ENCODE measurements at regions not wholly inside any gene's neighbourhood (a gene's known extent, or its start where the extent isn't known, plus 50 kb on each side); places are given as distances from the start of the nearest gene placed in this dataset.

DNA sequence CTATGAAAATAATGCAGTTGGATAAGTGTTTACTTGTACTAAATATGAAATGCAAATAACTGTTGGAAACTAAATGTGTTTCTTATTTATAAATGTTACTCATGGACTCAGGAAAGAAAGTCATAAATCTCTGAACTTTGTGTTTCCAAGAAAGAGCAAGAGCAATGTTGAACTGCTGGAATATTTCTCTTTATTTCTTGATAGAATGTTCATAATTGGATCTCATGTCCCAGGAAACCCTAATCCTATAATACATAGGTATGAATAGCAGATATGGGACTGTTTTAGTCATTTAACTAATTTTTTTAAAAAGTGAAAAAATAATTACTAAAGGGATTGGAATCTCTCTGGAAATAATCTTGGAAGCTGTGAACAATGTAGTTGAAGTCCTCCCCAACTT is 245.0 kb upstream of the ACTBL2 start:
- no peak for ATAC-seq (ENCODE audit: low FRiP score in 2 of 2)

GRCh38 chr5:57725658-57726504 is 243.3 kb upstream of the ACTBL2 start:
- Histone ChIP-seq H3K4me1 (no peaks in the 10 kb centered on the region), H3K36me3 (no peaks in the 10 kb centered on the region), H3K27ac (no peak overlapping the region), H3K4me3 (no peak overlapping the region), H3K27me3 (no peaks in the 10 kb centered on the region), H3K9me3 (peaks cover 0 to 4% (median 0%) of the 10 kb centered on the region in 4 donors)
- 75 to 83% methylated on average over 7 of the region's 7 CpGs for WGBS, 2 donors
- DNase-seq (no peak), ATAC-seq (ENCODE audit: low FRiP score in 2 of 2) (no peak)
- TF ChIP-seq POLR2A (IDR thresholded peaks at IDR 0.05): no peak
- TF ChIP-seq POLR2AphosphoS5 (IDR thresholded peaks at IDR 0.05): no peak
- no peak for TF ChIP-seq EP300 (IDR thresholded peaks at IDR 0.05)
- TF ChIP-seq, protein P1, sequence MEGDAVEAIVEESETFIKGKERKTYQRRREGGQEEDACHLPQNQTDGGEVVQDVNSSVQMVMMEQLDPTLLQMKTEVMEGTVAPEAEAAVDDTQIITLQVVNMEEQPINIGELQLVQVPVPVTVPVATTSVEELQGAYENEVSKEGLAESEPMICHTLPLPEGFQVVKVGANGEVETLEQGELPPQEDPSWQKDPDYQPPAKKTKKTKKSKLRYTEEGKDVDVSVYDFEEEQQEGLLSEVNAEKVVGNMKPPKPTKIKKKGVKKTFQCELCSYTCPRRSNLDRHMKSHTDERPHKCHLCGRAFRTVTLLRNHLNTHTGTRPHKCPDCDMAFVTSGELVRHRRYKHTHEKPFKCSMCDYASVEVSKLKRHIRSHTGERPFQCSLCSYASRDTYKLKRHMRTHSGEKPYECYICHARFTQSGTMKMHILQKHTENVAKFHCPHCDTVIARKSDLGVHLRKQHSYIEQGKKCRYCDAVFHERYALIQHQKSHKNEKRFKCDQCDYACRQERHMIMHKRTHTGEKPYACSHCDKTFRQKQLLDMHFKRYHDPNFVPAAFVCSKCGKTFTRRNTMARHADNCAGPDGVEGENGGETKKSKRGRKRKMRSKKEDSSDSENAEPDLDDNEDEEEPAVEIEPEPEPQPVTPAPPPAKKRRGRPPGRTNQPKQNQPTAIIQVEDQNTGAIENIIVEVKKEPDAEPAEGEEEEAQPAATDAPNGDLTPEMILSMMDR (IDR thresholded peaks at IDR 0.05): no peak

More for the DNA sequence above, 245.0 kb upstream of the ACTBL2 start:
- H3K4me1 ChIP-seq: no peaks in the 10 kb centered on the region
- no peaks in the 10 kb centered on the region for H3K36me3 ChIP-seq
- no peaks in the 10 kb centered on the region for H3K27me3 ChIP-seq
- DNase-seq: no peak
- TF ChIP-seq, protein P1 (IDR thresholded peaks at IDR 0.05): no peak
- TF ChIP-seq EP300 (IDR thresholded peaks at IDR 0.05) (no peak), POLR2AphosphoS5 (IDR thresholded peaks at IDR 0.05) (no peak), POLR2A (IDR thresholded peaks at IDR 0.05) (no peak)
- no peak overlapping the region for H3K4me3 ChIP-seq
- H3K27ac ChIP-seq: no peak overlapping the region
- peaks cover 0 to 4% (median 0%) of the 10 kb centered on the region in 4 donors for H3K9me3 ChIP-seq

DNA sequence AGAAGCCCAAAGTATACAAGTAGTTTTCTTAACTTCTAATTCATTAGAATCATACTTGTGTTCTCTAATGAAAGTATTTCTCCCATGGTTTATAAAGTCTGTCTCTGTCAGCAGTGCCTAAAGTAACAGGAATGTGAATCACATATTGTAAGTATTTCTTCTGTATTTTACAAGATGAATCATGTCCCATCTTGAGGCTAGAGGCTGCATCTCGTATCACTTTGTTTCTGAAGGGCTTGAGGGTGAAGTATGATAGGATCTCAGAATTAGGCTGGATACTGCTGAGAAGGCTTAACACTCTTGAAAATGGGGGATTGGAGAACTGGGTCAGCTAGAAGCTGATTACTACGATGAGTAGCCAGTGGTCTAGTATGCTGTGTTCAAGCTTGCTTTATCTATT is 242.2 kb upstream of the ACTBL2 start:
- 82 to 90% methylated on average over 2 of the region's 2 CpGs for WGBS, 2 donors
- Histone ChIP-seq H3K27ac (no peak overlapping the region), H3K9me3 (peaks cover 0 to 4% (median 0%) of the 10 kb centered on the region in 4 donors), H3K27me3 (no peaks in the 10 kb centered on the region), H3K36me3 (no peaks in the 10 kb centered on the region), H3K4me1 (no peaks in the 10 kb centered on the region), H3K4me3 (no peak overlapping the region)
- DNase-seq (no peak), ATAC-seq (ENCODE audit: low FRiP score in 2 of 2) (no peak)
- TF ChIP-seq EP300 (IDR thresholded peaks at IDR 0.05) (no peak), POLR2AphosphoS5 (IDR thresholded peaks at IDR 0.05) (no peak), POLR2A (IDR thresholded peaks at IDR 0.05) (no peak)
- TF ChIP-seq, protein P1 (IDR thresholded peaks at IDR 0.05): no peak

- Histone ChIP-seq H3K4me1 (no peaks in the 10 kb centered on the region), H3K36me3 (no peaks in the 10 kb centered on the region), H3K27ac (no peak overlapping the region), H3K9me3 (no peaks in the 10 kb centered on the region), H3K27me3 (no peaks in the 10 kb centered on the region), H3K4me3 (no peak overlapping the region)
- WGBS, 2 donors: 78 to 84% methylated on average over 4 of the region's 4 CpGs
- ATAC-seq (ENCODE audit: low FRiP score in 2 of 2) (no peak), DNase-seq (no peak)
- TF ChIP-seq, protein P1 (IDR thresholded peaks at IDR 0.05): no peak
- TF ChIP-seq POLR2A (IDR thresholded peaks at IDR 0.05): no peak
- TF ChIP-seq POLR2AphosphoS5 (IDR thresholded peaks at IDR 0.05): no peak
- no peak for TF ChIP-seq EP300 (IDR thresholded peaks at IDR 0.05)
Measured at GRCh38 chr5:57721226-57721625, 238.6 kb upstream of the ACTBL2 start.

DNA sequence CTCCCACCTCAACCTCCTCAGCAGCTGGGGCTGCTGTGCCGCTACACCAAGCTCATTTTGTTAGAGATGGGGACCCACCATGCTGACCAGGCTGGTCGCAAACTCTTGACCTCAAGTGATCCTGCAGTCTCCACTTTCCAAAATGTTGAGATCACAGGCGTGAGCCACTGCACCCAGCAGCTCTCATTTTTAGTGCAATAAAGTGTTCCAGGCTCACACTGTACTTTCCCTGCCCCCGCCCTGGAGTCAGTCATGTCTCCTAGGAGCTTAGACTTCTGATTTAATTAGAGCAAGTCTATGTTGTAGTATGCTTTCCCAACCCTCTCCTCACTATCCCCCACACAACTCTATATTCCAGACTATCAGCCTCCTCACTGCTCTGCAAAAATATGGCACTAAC is 238.0 kb upstream of the ACTBL2 start:
- no peak for DNase-seq
- no peak overlapping the region for H3K4me3 ChIP-seq
- TF ChIP-seq POLR2AphosphoS5 (IDR thresholded peaks at IDR 0.05) (no peak), POLR2A (IDR thresholded peaks at IDR 0.05) (no peak), EP300 (IDR thresholded peaks at IDR 0.05) (no peak)
- TF ChIP-seq, protein P1 (IDR thresholded peaks at IDR 0.05): no peak
- H3K27ac ChIP-seq: no peak overlapping the region
- no peaks in the 10 kb centered on the region for H3K36me3 ChIP-seq
- H3K9me3 ChIP-seq: no peaks in the 10 kb centered on the region
- ATAC-seq (ENCODE audit: low FRiP score in 2 of 2): no peak
- WGBS, 2 donors: 88 to 96% methylated on average over 2 to 4 of the region's 4 CpGs
- H3K27me3 ChIP-seq: no peaks in the 10 kb centered on the region
- H3K4me1 ChIP-seq: no peaks in the 10 kb centered on the region
